H1 (cell line): ENCODE measurements at regions not wholly inside any gene's neighbourhood (a gene's known extent, or its start where the extent isn't known, plus 50 kb on each side); places are given as distances from the start of the nearest gene placed in this dataset.

ENCODE experiments used
- CTCF ChIA-PET: fragments of 300-600 bp; sonication (Branson Sonifier 250); formaldehyde crosslinking; loops from one replicate; lab custom pipeline; 2021; ENCODE audit not compliant: partially characterized antibody; lab: Charles Lee
- POLR2A ChIA-PET: fragments of 300-600 bp; sonication (Branson Sonifier 250); formaldehyde crosslinking; loops from one replicate; lab custom pipeline; 2021; ENCODE audit warnings: inconsistent platforms; ENCODE audit not compliant: partially characterized antibody; lab: Charles Lee
- DNase-seq, 2 experiments: peaks; one replicate each; pipeline versions ENCODE4 v3.0.0 to v3.0.0-alpha.2; 2010 to 2022; ENCODE audit warnings: low spot score in 2 of 2, low read depth in 1 of 2, mixed read lengths in 1 of 2
- FAIRE-seq: peaks from 2 replicates; lab custom pipeline; 2011; peaks lifted over from hg19 to GRCh38; lab: Jason Lieb, UNC
- H2AFZ ChIP-seq: 2 replicates; pipeline ENCODE4 v1.8.1; 2012; ENCODE audit warnings: low read length, inconsistent platforms
- H2AK5ac ChIP-seq: 2 replicates; pipeline ENCODE4 v1.6.1; 2013; ENCODE audit warnings: low read depth, low read length
- H2BK120ac ChIP-seq: replicated peaks from 2 replicates; pipeline ENCODE3; 2013; ENCODE audit warnings: low read depth, low read length, inconsistent platforms
- H2BK12ac ChIP-seq: 2 replicates; pipeline ENCODE4 v1.6.1; 2013; ENCODE audit warnings: low read depth, low read length
- H2BK15ac ChIP-seq: 2 replicates; pipeline ENCODE4 v1.6.1; 2013; ENCODE audit warnings: low read length
- H2BK20ac ChIP-seq: 2 replicates; pipeline ENCODE4 v1.6.1; 2013; ENCODE audit warnings: low read length
- H2BK5ac ChIP-seq: 2 replicates; pipeline ENCODE4 v1.6.1; 2013; ENCODE audit warnings: low read depth, low read length
- H3K14ac ChIP-seq: 2 replicates; pipeline ENCODE4 v1.6.1; 2013; ENCODE audit warnings: inconsistent platforms; ENCODE audit not compliant: insufficient read length
- H3K18ac ChIP-seq: 2 replicates; pipeline ENCODE4 v1.6.1; 2013; ENCODE audit warnings: low read length; ENCODE audit errors: extremely low read depth
- H3K23ac ChIP-seq: 2 replicates; pipeline ENCODE4 v1.6.1; 2013; ENCODE audit warnings: inconsistent platforms; ENCODE audit not compliant: insufficient read length
- H3K23me2 ChIP-seq: 2 replicates; pipeline ENCODE4 v1.6.1; 2013; ENCODE audit warnings: low read depth, low read length
- H3K27ac ChIP-seq: 2 replicates; pipeline ENCODE4 v1.6.1; 2011; ENCODE audit warnings: low read depth, low read length, inconsistent platforms
- H3K27me3 ChIP-seq, 4 experiments: replicated peaks in 1 of 4; 1 replicate in 1 of 4; 2 replicates in 3 of 4; pipeline versions ENCODE4 v1.6.1 to v1.8.1; 2011 to 2013; ENCODE audit warnings: low read length in 3 of 4, mild to moderate bottlenecking in 3 of 4, inconsistent platforms in 2 of 4, mixed read lengths in 2 of 4, moderate library complexity in 1 of 4; ENCODE audit not compliant: control insufficient read depth in 3 of 4, insufficient read depth in 3 of 4; ENCODE audit errors: extremely low read depth in 1 of 4
- H3K36me3 ChIP-seq, 4 experiments: 2 replicates each; pipeline versions ENCODE4 v1.6.1 to v1.8.1; 2011 to 2013; ENCODE audit warnings: mild to moderate bottlenecking in 4 of 4, low read length in 3 of 4, moderate library complexity in 2 of 4, control low read depth in 1 of 4, inconsistent platforms in 1 of 4; ENCODE audit not compliant: insufficient read depth in 4 of 4, control insufficient read depth in 2 of 4
- H3K4ac ChIP-seq: replicated peaks from 2 replicates; pipeline ENCODE3; 2013; ENCODE audit warnings: low read length, low read depth, mixed read lengths, inconsistent platforms; ENCODE audit not compliant: insufficient read length
- H3K4me1 ChIP-seq, 4 experiments: replicated peaks in 1 of 4; 1 replicate in 1 of 4; 2 replicates in 3 of 4; pipeline versions ENCODE4 v1.6.1 to v1.8.1; 2011 to 2013; ENCODE audit warnings: low read length in 3 of 4, inconsistent platforms in 2 of 4, mixed read lengths in 1 of 4; ENCODE audit not compliant: insufficient read depth in 4 of 4, control insufficient read depth in 3 of 4
- H3K4me2 ChIP-seq, 2 experiments: 2 replicates each; pipeline versions ENCODE4 v1.6.1 to v1.8.1; 2011 to 2013; ENCODE audit warnings: low read depth in 2 of 2, low read length in 2 of 2, control low read depth in 1 of 2, inconsistent platforms in 1 of 2, mild to moderate bottlenecking in 1 of 2; ENCODE audit not compliant: insufficient read depth in 1 of 2
- H3K4me3 ChIP-seq, 4 experiments: fragments of 200-600, 300-600 bp in 1 of 4; sonication (generic), shearing (Covaris generic), sonication (Bioruptor Twin) in 1 of 4; 2 replicates each; pipeline versions ENCODE4 v1.5.1 to v1.8.1; 2011 to 2016; ENCODE audit warnings: low read length in 4 of 4, low read depth in 3 of 4, control low read depth in 2 of 4, inconsistent platforms in 2 of 4, mild to moderate bottlenecking in 2 of 4, mixed read lengths in 1 of 4, moderate library complexity in 1 of 4; ENCODE audit not compliant: insufficient read depth in 2 of 4; ENCODE audit errors: extremely low read depth in 1 of 4
- H3K56ac ChIP-seq: replicated peaks from 2 replicates; pipeline ENCODE3; 2013; ENCODE audit warnings: low read depth, mild to moderate bottlenecking, mixed read lengths, low read length, inconsistent platforms; ENCODE audit not compliant: insufficient read length
- H3K79me1 ChIP-seq: 2 replicates; pipeline ENCODE4 v1.6.1; 2013; ENCODE audit warnings: low read depth, low read length, control low read depth
- H3K79me2 ChIP-seq, 2 experiments: 2 replicates each; pipeline versions ENCODE4 v1.6.1 to v1.8.1; 2012 to 2013; ENCODE audit warnings: low read length in 2 of 2, mild to moderate bottlenecking in 2 of 2, inconsistent platforms in 1 of 2; ENCODE audit not compliant: insufficient read depth in 2 of 2, control insufficient read depth in 1 of 2
- H3K9ac ChIP-seq, 4 experiments: replicated peaks in 1 of 4; 1 replicate in 1 of 4; 2 replicates in 3 of 4; pipeline versions ENCODE4 v1.6.1 to v1.8.1; 2011 to 2013; ENCODE audit warnings: low read depth in 3 of 4, low read length in 3 of 4, control low read depth in 2 of 4, mild to moderate bottlenecking in 2 of 4, moderate library complexity in 2 of 4, inconsistent platforms in 1 of 4; ENCODE audit errors: extremely low read depth in 1 of 4
- H3K9me3 ChIP-seq, 2 experiments: 2 replicates each; pipeline versions ENCODE4 v1.6.1 to v1.8.1; 2012 to 2013; ENCODE audit warnings: mild to moderate bottlenecking in 2 of 2, moderate library complexity in 2 of 2, control low read depth in 1 of 2, inconsistent platforms in 1 of 2, low read depth in 1 of 2, low read length in 1 of 2, mixed read lengths in 1 of 2; ENCODE audit not compliant: insufficient read depth in 2 of 2
- H4K20me1 ChIP-seq, 2 experiments: replicated peaks in 1 of 2; 2 replicates each; pipeline versions ENCODE3 to v1.8.1; 2011 to 2013; ENCODE audit warnings: inconsistent platforms in 2 of 2, low read length in 2 of 2, mild to moderate bottlenecking in 1 of 2; ENCODE audit not compliant: insufficient read depth in 2 of 2, control insufficient read depth in 1 of 2
- H4K5ac ChIP-seq: 2 replicates; pipeline ENCODE4 v1.6.1; 2013; ENCODE audit warnings: low read length, low read depth, mixed read lengths, inconsistent platforms; ENCODE audit not compliant: insufficient read length
- H4K8ac ChIP-seq: 2 replicates; pipeline ENCODE4 v1.8.0; 2013; ENCODE audit warnings: mild to moderate bottlenecking, moderate library complexity, low read length, inconsistent platforms; ENCODE audit not compliant: insufficient read depth; ENCODE audit errors: extremely low read depth
- H4K91ac ChIP-seq: replicated peaks from 2 replicates; pipeline ENCODE3; 2013; ENCODE audit warnings: low read length, mixed read lengths, inconsistent platforms; ENCODE audit not compliant: insufficient read length
- BRCA1 ChIP-seq: IDR thresholded peaks from 2 replicates; pipeline ENCODE4 v1.6.1; 2012; ENCODE audit warnings: low read depth, low read length, improper control_type of control experiment
- CBX8 ChIP-seq: fragments of 300-800, 300-1000 bp; sonication (generic); IDR thresholded peaks from 2 replicates; pipeline ENCODE4 v1.7.1; 2016; ENCODE audit warnings: low read depth, low read length, borderline replicate concordance
- CHD2 ChIP-seq: IDR thresholded peaks from 2 replicates; pipeline ENCODE4 v1.6.1; 2012; ENCODE audit warnings: low read length, improper control_type of control experiment
- CREB1 ChIP-seq: IDR thresholded peaks from 2 replicates; pipeline ENCODE4 v1.6.1; 2012; ENCODE audit warnings: inconsistent platforms
- FOSL1 ChIP-seq: IDR thresholded peaks from 2 replicates; pipeline ENCODE4 v1.6.1; 2011; ENCODE audit warnings: mild to moderate bottlenecking, low read depth, low read length, moderate library complexity; ENCODE audit not compliant: insufficient read depth
- HDAC6 ChIP-seq: IDR thresholded peaks from one replicate; pipeline ENCODE4 v1.7.1; 2012; ENCODE audit warnings: low read depth, mild to moderate bottlenecking, inconsistent platforms, low read length, moderate library complexity
- JUND ChIP-seq: IDR thresholded peaks from 2 replicates; pipeline ENCODE4 v1.6.1; 2011; ENCODE audit warnings: mild to moderate bottlenecking, improper control_type of control experiment, low read length
- KDM5A ChIP-seq: fragments of 200-600 bp; IDR thresholded peaks from 2 replicates; pipeline ENCODE4 v1.7.1; 2012; ENCODE audit warnings: mild to moderate bottlenecking, low read length, inconsistent platforms, mixed read lengths
- NANOG ChIP-seq: IDR thresholded peaks from 2 replicates; pipeline ENCODE4 v1.6.1; 2011; ENCODE audit warnings: low read length, low read depth, mild to moderate bottlenecking, inconsistent platforms; ENCODE audit not compliant: insufficient read depth, poor library complexity, severe bottlenecking
- SIX5 ChIP-seq: IDR thresholded peaks from 2 replicates; pipeline ENCODE4 v1.6.1; 2011; ENCODE audit warnings: mild to moderate bottlenecking, low read depth, low read length
- SP1 ChIP-seq: IDR thresholded peaks from 2 replicates; pipeline ENCODE4 v1.6.1; 2011; ENCODE audit warnings: low read depth, low read length

- no peak overlapping the region for H2BK15ac ChIP-seq
- H2BK20ac ChIP-seq, result no peak overlapping the region
- H4K8ac ChIP-seq, result no peak overlapping the region
- no peak overlapping the region for H3K27ac ChIP-seq
- H3K36me3 ChIP-seq, result no peaks in the 10 kb centered on the region
- TF ChIP-seq KDM5A (no peak), CHD2 (no peak), JUND (no peak), HDAC6 (no peak), FOSL1 (no peak), SP1 (no peak), SIX5 (no peak), CREB1 (no peak), CBX8 (no peak), NANOG (no peak), BRCA1 (no peak)
- H3K4me2 ChIP-seq, result no peak overlapping the region
- H3K23ac ChIP-seq, result no peak overlapping the region
- no peak overlapping the region for H3K56ac ChIP-seq
- H3K18ac ChIP-seq, result no peak overlapping the region
- no peaks in the 10 kb centered on the region for H3K79me1 ChIP-seq
- H4K5ac ChIP-seq, result no peak overlapping the region
- H3K79me2 ChIP-seq, result no peaks in the 10 kb centered on the region
- no peaks in the 10 kb centered on the region for H4K20me1 ChIP-seq
- H2BK12ac ChIP-seq, result no peak overlapping the region
- no peaks in the 10 kb centered on the region for H3K23me2 ChIP-seq
- H2BK120ac ChIP-seq, result no peak overlapping the region
- H3K14ac ChIP-seq, result no peak overlapping the region
- H4K91ac ChIP-seq, result no peak overlapping the region
- no peak overlapping the region for H2AFZ ChIP-seq
- no peak for DNase-seq
- ChIA-PET CTCF (no interaction called here), POLR2A (no interaction called here)
- FAIRE-seq, result no peak
- H3K4me3 ChIP-seq, result no peak overlapping the region
- no peak overlapping the region for H2BK5ac ChIP-seq
- no peak overlapping the region for H2AK5ac ChIP-seq
- no peaks in the 10 kb centered on the region for H3K27me3 ChIP-seq
- H3K4ac ChIP-seq, result no peak overlapping the region
- no peaks in the 10 kb centered on the region for H3K9me3 ChIP-seq
- H3K4me1 ChIP-seq, result 0 out of 7 replicates have a peak, but pooled peaks cover 0 to 1% (median 0%) of the 10 kb centered on the region in 4 experiments
- no peak overlapping the region for H3K9ac ChIP-seq
Observed at GRCh38 chr5:105922080-105922479, 1748.7 kb downstream of the EFNA5 start.
